ENCODE measurements at regions not wholly inside any gene's neighbourhood (a gene's known extent, or its start where the extent isn't known, plus 50 kb on each side); places are given as distances from the start of the nearest gene placed in this dataset.

- Histone ChIP-seq H3K36me3 (ENCODE audit: low read length) (no peaks in the 10 kb centered on the region), H3K27me3 (ENCODE audit: low read length) (no peaks in the 10 kb centered on the region)
These were observed 468.1 kb downstream of the SOX9 start for GRCh38 chr17:72588961-72589360.

GRCh38 chr17:72590382-72590781, 469.6 kb downstream of the SOX9 start:
- H3K4me2 ChIP-seq (ENCODE audit: low read depth, low read length, poor library complexity, severe bottlenecking), result no peak overlapping the region
- H3F3A ChIP-seq (ENCODE audit: insufficient read depth), result no peaks in the 10 kb centered on the region
- no peaks in the 10 kb centered on the region for H3K36me3 ChIP-seq (ENCODE audit: low read length)
- H3K9me3 ChIP-seq (ENCODE audit: insufficient read depth, low read length), result no peaks in the 10 kb centered on the region
- H3K9me2 ChIP-seq (replicated peaks; ENCODE audit: insufficient read depth, low read length), result no peaks in the 10 kb centered on the region
- H3K4me3 ChIP-seq (ENCODE audit: insufficient read depth, low read length, poor library complexity, severe bottlenecking), result no peak overlapping the region
- no peaks in the 10 kb centered on the region for H3K79me2 ChIP-seq (ENCODE audit: insufficient read depth, low read length)
- no peak overlapping the region for H3K9ac ChIP-seq (ENCODE audit: low read length)
- no peaks in the 10 kb centered on the region for H3K27me3 ChIP-seq (ENCODE audit: low read length)
- no peaks in the 10 kb centered on the region for H4K20me1 ChIP-seq (ENCODE audit: low read depth, low read length)
- no peak overlapping the region for H3K27ac ChIP-seq (ENCODE audit: low read depth, low read length)
- no peak overlapping the region for H2AFZ ChIP-seq (ENCODE audit: low read depth, low read length, severe bottlenecking)
- TF ChIP-seq EZH2phosphoT487 (conservative IDR thresholded peaks at IDR 0.05; ENCODE audit: low read length), result no peak
- no peak for TF ChIP-seq CTCF (IDR thresholded peaks at IDR 0.05; ENCODE audit: insufficient read depth, low read length, poor library complexity, severe bottlenecking)

More at GRCh38 chr17:72588961-72589360, 468.1 kb downstream of the SOX9 start:
- Histone ChIP-seq H3K79me2 (ENCODE audit: insufficient read depth, low read length) (no peaks in the 10 kb centered on the region), H3K27ac (ENCODE audit: low read depth, low read length) (no peak overlapping the region), H4K20me1 (ENCODE audit: low read depth, low read length) (no peaks in the 10 kb centered on the region), H3K4me3 (ENCODE audit: insufficient read depth, low read length, poor library complexity, severe bottlenecking) (no peak overlapping the region), H3K9me3 (ENCODE audit: insufficient read depth, low read length) (no peaks in the 10 kb centered on the region), H3K9me2 (replicated peaks; ENCODE audit: insufficient read depth, low read length) (no peaks in the 10 kb centered on the region), H2AFZ (ENCODE audit: low read depth, low read length, severe bottlenecking) (no peak overlapping the region), H3K4me2 (ENCODE audit: low read depth, low read length, poor library complexity, severe bottlenecking) (no peak overlapping the region), H3K9ac (ENCODE audit: low read length) (no peak overlapping the region), H3F3A (ENCODE audit: insufficient read depth) (no peaks in the 10 kb centered on the region)
- TF ChIP-seq EZH2phosphoT487 (conservative IDR thresholded peaks at IDR 0.05; ENCODE audit: low read length) (no peak), CTCF (IDR thresholded peaks at IDR 0.05; ENCODE audit: insufficient read depth, low read length, poor library complexity, severe bottlenecking) (no peak)

- Histone ChIP-seq H3K79me2 (ENCODE audit: insufficient read depth, low read length) (no peaks in the 10 kb centered on the region), H3K9ac (ENCODE audit: low read length) (no peak overlapping the region), H2AFZ (ENCODE audit: low read depth, low read length, severe bottlenecking) (no peak overlapping the region), H3K4me3 (ENCODE audit: insufficient read depth, low read length, poor library complexity, severe bottlenecking) (no peak overlapping the region), H3K27me3 (ENCODE audit: low read length) (no peaks in the 10 kb centered on the region), H3K27ac (ENCODE audit: low read depth, low read length) (no peak overlapping the region), H3K9me2 (replicated peaks; ENCODE audit: insufficient read depth, low read length) (no peaks in the 10 kb centered on the region), H4K20me1 (ENCODE audit: low read depth, low read length) (no peaks in the 10 kb centered on the region), H3K9me3 (ENCODE audit: insufficient read depth, low read length) (no peaks in the 10 kb centered on the region), H3F3A (ENCODE audit: insufficient read depth) (no peaks in the 10 kb centered on the region), H3K36me3 (ENCODE audit: low read length) (no peaks in the 10 kb centered on the region), H3K4me2 (ENCODE audit: low read depth, low read length, poor library complexity, severe bottlenecking) (no peak overlapping the region)
- no peak for TF ChIP-seq CTCF (IDR thresholded peaks at IDR 0.05; ENCODE audit: insufficient read depth, low read length, poor library complexity, severe bottlenecking)
- no peak for TF ChIP-seq EZH2phosphoT487 (conservative IDR thresholded peaks at IDR 0.05; ENCODE audit: low read length)
These were observed 470.1 kb downstream of the SOX9 start for GRCh38 chr17:72590882-72591281.
